ENCODE measurements at regions not wholly inside any gene's neighbourhood (a gene's known extent, or its start where the extent isn't known, plus 50 kb on each side); places are given as distances from the start of the nearest gene placed in this dataset.

GRCh38 chr2:88831071-88831791 lies 139.8 kb downstream of the RPIA start:
- no peak overlapping the region for H3K9ac ChIP-seq

GRCh38 chr2:88831792-88832248 lies 140.3 kb downstream of the RPIA start:
- Histone ChIP-seq H3K4me2 (peak overlapping the region in 9 of 11 experiments; percentile 2 to 64 (median 38); a peak in 12 of 22 replicates), H3K27ac (no peak overlapping the region), H3K4me1 (peaks cover 6 to 37% (median 26%) of the 10 kb centered on the region in 10 experiments; a peak in 16 of 20 replicates), H3K36me3 (no peaks in the 10 kb centered on the region), H3K4me3 (no peak overlapping the region), H3K9ac (no peak overlapping the region), H4K20me1 (no peaks in the 10 kb centered on the region), H3K9me3 (replicated peaks in 1 of 11) (0 out of 22 replicates have a peak, but pooled peaks cover 0 to 8% (median 0%) of the 10 kb centered on the region in 11 experiments), H3K27me3 (peaks cover 6 to 31% (median 23%) of the 10 kb centered on the region in 11 experiments; a peak in 21 of 22 replicates)
- no peak for TF ChIP-seq Cebpa-rat (IDR thresholded peaks at IDR 0.05)

More at GRCh38 chr2:88831071-88831791, 139.8 kb downstream of the RPIA start:
- Histone ChIP-seq H3K9me3 (replicated peaks in 1 of 11) (0 out of 22 replicates have a peak, but pooled peaks cover 0 to 8% (median 0%) of the 10 kb centered on the region in 11 experiments), H3K36me3 (no peaks in the 10 kb centered on the region), H3K4me2 (peak overlapping the region in 6 of 11 experiments; percentile 11 to 64 (median 40); a peak in 5 of 22 replicates), H3K4me1 (peaks cover 6 to 37% (median 28%) of the 10 kb centered on the region in 10 experiments; a peak in 16 of 20 replicates), H3K4me3 (no peak overlapping the region), H4K20me1 (no peaks in the 10 kb centered on the region), H3K27me3 (peaks cover 6 to 31% (median 23%) of the 10 kb centered on the region in 11 experiments; a peak in 21 of 22 replicates), H3K27ac (no peak overlapping the region)
- no peak for TF ChIP-seq Cebpa-rat (IDR thresholded peaks at IDR 0.05)

GRCh38 chr2:88832311-88832991 lies 141.0 kb downstream of the RPIA start:
- 0 out of 22 replicates have a peak, but pooled peaks cover 0 to 4% (median 0%) of the 10 kb centered on the region in 11 experiments for H3K9me3 ChIP-seq (replicated peaks in 1 of 11)
- peaks cover 6 to 30% (median 23%) of the 10 kb centered on the region in 11 experiments; a peak in 21 of 22 replicates for H3K27me3 ChIP-seq
- TF ChIP-seq Cebpa-rat (IDR thresholded peaks at IDR 0.05), result no peak
- H3K9ac ChIP-seq, result no peak overlapping the region
- H3K27ac ChIP-seq, result no peak overlapping the region
- H3K36me3 ChIP-seq, result no peaks in the 10 kb centered on the region
- peak overlapping the region in 7 of 11 experiments; percentile 25 to 64 (median 39); a peak in 10 of 22 replicates for H3K4me2 ChIP-seq
- H3K4me1 ChIP-seq, result peaks cover 6 to 43% (median 27%) of the 10 kb centered on the region in 10 experiments; a peak in 16 of 20 replicates
- no peaks in the 10 kb centered on the region for H4K20me1 ChIP-seq
- no peak overlapping the region for H3K4me3 ChIP-seq

- Histone ChIP-seq H3K27ac (no peak overlapping the region), H3K9ac (no peak overlapping the region), H3K4me3 (no peak overlapping the region), H3K27me3 (peaks cover 6 to 25% (median 22%) of the 10 kb centered on the region in 11 experiments; a peak in 21 of 22 replicates), H3K4me1 (peaks cover 6 to 47% (median 28%) of the 10 kb centered on the region in 10 experiments; a peak in 17 of 20 replicates), H3K4me2 (peak overlapping the region in 3 of 11 experiments; percentile 45 to 64 (median 49); a peak in 4 of 22 replicates), H4K20me1 (no peaks in the 10 kb centered on the region), H3K36me3 (no peaks in the 10 kb centered on the region), H3K9me3 (replicated peaks in 1 of 11) (no peaks in the 10 kb centered on the region)
- TF ChIP-seq Cebpa-rat (IDR thresholded peaks at IDR 0.05), result no peak
Measured at GRCh38 chr2:88832992-88833389, 141.5 kb downstream of the RPIA start.

- Histone ChIP-seq H3K36me3 (no peaks in the 10 kb centered on the region), H3K9me3 (replicated peaks in 1 of 11) (no peaks in the 10 kb centered on the region; a peak in 1 of 22 replicates), H3K27ac (no peak overlapping the region), H3K4me3 (no peak overlapping the region), H3K27me3 (peaks cover 3 to 11% (median 8%) of the 10 kb centered on the region in 11 experiments; a peak in 21 of 22 replicates), H3K4me1 (peaks cover 0 to 51% (median 33%) of the 10 kb centered on the region in 10 experiments; a peak in 16 of 20 replicates), H4K20me1 (no peaks in the 10 kb centered on the region), H3K4me2 (no peak overlapping the region), H3K9ac (no peak overlapping the region)
- no peak for TF ChIP-seq Cebpa-rat (IDR thresholded peaks at IDR 0.05)
Measured at GRCh38 chr2:88834376-88834775, 142.9 kb downstream of the RPIA start.

- Histone ChIP-seq H3K9me3 (replicated peaks in 1 of 11) (peaks cover 0 to 4% (median 0%) of the 10 kb centered on the region in 11 experiments; a peak in 3 of 22 replicates), H3K4me3 (no peak overlapping the region), H3K27ac (no peak overlapping the region), H3K27me3 (peaks cover 0 to 6% (median 4%) of the 10 kb centered on the region in 11 experiments; a peak in 14 of 22 replicates), H3K4me1 (peaks cover 0 to 56% (median 37%) of the 10 kb centered on the region in 10 experiments; a peak in 19 of 20 replicates), H3K9ac (no peak overlapping the region), H3K36me3 (no peaks in the 10 kb centered on the region), H4K20me1 (no peaks in the 10 kb centered on the region), H3K4me2 (no peak overlapping the region)
- TF ChIP-seq Cebpa-rat (IDR thresholded peaks at IDR 0.05), result no peak
Measured at GRCh38 chr2:88834866-88835265, 143.4 kb downstream of the RPIA start.

- no peak overlapping the region for H3K4me2 ChIP-seq
- H4K20me1 ChIP-seq, result no peaks in the 10 kb centered on the region
- no peak for TF ChIP-seq Cebpa-rat (IDR thresholded peaks at IDR 0.05)
- no peak overlapping the region for H3K27ac ChIP-seq
- H3K9ac ChIP-seq, result no peak overlapping the region
- H3K4me1 ChIP-seq, result peaks cover 0 to 57% (median 41%) of the 10 kb centered on the region in 10 experiments; a peak in 19 of 20 replicates
- no peak overlapping the region for H3K4me3 ChIP-seq
- no peaks in the 10 kb centered on the region for H3K36me3 ChIP-seq
- H3K9me3 ChIP-seq (replicated peaks in 1 of 11), result peaks cover 0 to 10% (median 5%) of the 10 kb centered on the region in 11 experiments; a peak in 6 of 22 replicates
- no peaks in the 10 kb centered on the region for H3K27me3 ChIP-seq
Measured at GRCh38 chr2:88835726-88836125, 144.3 kb downstream of the RPIA start.

GRCh38 chr2:88836351-88836750 lies 144.9 kb downstream of the RPIA start:
- peaks cover 0 to 54% (median 38%) of the 10 kb centered on the region in 10 experiments; a peak in 18 of 20 replicates for H3K4me1 ChIP-seq
- TF ChIP-seq Cebpa-rat (IDR thresholded peaks at IDR 0.05), result no peak
- H3K9me3 ChIP-seq (replicated peaks in 1 of 11), result peaks cover 0 to 11% (median 5%) of the 10 kb centered on the region in 11 experiments; a peak in 6 of 22 replicates
- H4K20me1 ChIP-seq, result no peaks in the 10 kb centered on the region
- no peak overlapping the region for H3K27ac ChIP-seq
- no peaks in the 10 kb centered on the region for H3K36me3 ChIP-seq
- H3K4me3 ChIP-seq, result no peak overlapping the region
- H3K27me3 ChIP-seq, result no peaks in the 10 kb centered on the region
- H3K4me2 ChIP-seq, result peak overlapping the region in 4 of 11 experiments; percentile 0 to 7 (median 3); a peak in 4 of 22 replicates
- no peak overlapping the region for H3K9ac ChIP-seq

Measured in BLaER1 treated with 17β-estradiol and CSF1 and Interleukin-3, amounts not matched to agents 10 nM and 100 nM (cell line).